ENCODE measurements at regions not wholly inside any gene's neighbourhood (a gene's known extent, or its start where the extent isn't known, plus 50 kb on each side); places are given as distances from the start of the nearest gene placed in this dataset.
"Not testable (repeated sequence)": the region's sequence is repeated elsewhere in the genome, so short reads cannot be mapped to it uniquely, and the experiment has no call there.

GRCh38 chr2:83862600-83862999 lies 596.5 kb downstream of the SUCLG1 start:
- no peak for DNase-seq

GRCh38 chr2:83860320-83860719 lies 598.8 kb downstream of the SUCLG1 start:
- no peak for DNase-seq

GRCh38 chr2:83859553-83859952 lies 599.5 kb downstream of the SUCLG1 start:
- DNase-seq: no peak

- no peak for DNase-seq
Measured at GRCh38 chr2:83851066-83851465, 608.0 kb downstream of the SUCLG1 start.

- no peak for DNase-seq
Measured at GRCh38 chr2:83850071-83850725, 608.9 kb downstream of the SUCLG1 start.

GRCh38 chr2:83844490-83844889 lies 614.6 kb downstream of the SUCLG1 start:
- no peak for DNase-seq

GRCh38 chr2:83842421-83842820 lies 616.7 kb downstream of the SUCLG1 start:
- no peak for DNase-seq

- no peak for DNase-seq
Measured at GRCh38 chr2:83837823-83838222, 621.3 kb downstream of the SUCLG1 start.

- DNase-seq: no peak
Measured at GRCh38 chr2:83827618-83828017, 631.5 kb downstream of the SUCLG1 start.

GRCh38 chr2:83826577-83826976 lies 632.5 kb downstream of the SUCLG1 start:
- no peak for DNase-seq

- no peak for DNase-seq
Measured at GRCh38 chr2:83823229-83823628, 635.9 kb downstream of the SUCLG1 start.

GRCh38 chr2:83817511-83817910 lies 641.6 kb downstream of the SUCLG1 start:
- no peak for DNase-seq

GRCh38 chr2:83808878-83809277 lies 650.2 kb downstream of the SUCLG1 start:
- no peak for DNase-seq

GRCh38 chr2:83802604-83803003 lies 656.5 kb downstream of the SUCLG1 start:
- DNase-seq: no peak

GRCh38 chr2:83795777-83796176 lies 663.3 kb downstream of the SUCLG1 start:
- DNase-seq: no peak

GRCh38 chr2:83790467-83790866 lies 668.6 kb downstream of the SUCLG1 start:
- not testable (repeated sequence) for DNase-seq

- DNase-seq: not testable (repeated sequence)
Measured at GRCh38 chr2:83789674-83790073, 669.4 kb downstream of the SUCLG1 start.

- not testable (repeated sequence) for DNase-seq
Measured at GRCh38 chr2:83788938-83789566, 670.0 kb downstream of the SUCLG1 start.

GRCh38 chr2:83787189-83787588 lies 671.9 kb downstream of the SUCLG1 start:
- no peak for DNase-seq

- no peak for DNase-seq
Measured at GRCh38 chr2:83786140-83786539, 672.9 kb downstream of the SUCLG1 start.

GRCh38 chr2:83784947-83785346 lies 674.1 kb downstream of the SUCLG1 start:
- DNase-seq: no peak

- DNase-seq: no peak
Measured at GRCh38 chr2:83784315-83784714, 674.8 kb downstream of the SUCLG1 start.

GRCh38 chr2:83782122-83782521 lies 677.0 kb downstream of the SUCLG1 start:
- DNase-seq: no peak

GRCh38 chr2:83764447-83765005 lies 694.6 kb downstream of the SUCLG1 start:
- DNase-seq: no peak

GRCh38 chr2:83757329-83757728 lies 701.8 kb downstream of the SUCLG1 start:
- DNase-seq: no peak
